ENCODE measurements at regions not wholly inside any gene's neighbourhood (a gene's known extent, or its start where the extent isn't known, plus 50 kb on each side); places are given as distances from the start of the nearest gene placed in this dataset.

DNA sequence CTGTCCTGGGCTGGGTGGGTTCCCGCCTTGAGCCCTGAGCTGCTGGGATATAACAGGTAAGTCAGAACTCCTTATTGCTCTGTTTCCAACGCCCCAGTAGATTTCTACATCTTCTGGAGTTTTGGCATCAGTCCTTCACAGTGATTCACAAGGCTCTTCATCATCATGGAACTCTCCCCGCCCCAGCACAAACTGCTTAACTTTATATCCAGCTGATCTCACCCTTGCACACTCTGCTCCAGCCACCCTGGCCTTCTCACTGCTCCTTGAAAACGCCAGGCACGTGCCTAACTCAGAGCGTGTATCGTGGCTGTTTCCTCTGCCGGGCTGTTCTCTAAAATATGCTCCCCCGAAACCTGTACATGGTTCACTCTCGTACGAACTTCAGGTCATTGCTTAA, 264.9 kb downstream of the NOVA1 start:
- H3K4me3 Mint-ChIP-seq: no peak overlapping the region
- no peak for TF ChIP-seq CTCF (IDR thresholded peaks at IDR 0.05; ENCODE audit: unreplicated experiment)
- H3K4me1 Mint-ChIP-seq: no peaks in the 10 kb centered on the region
- H3K9me3 Mint-ChIP-seq: no peaks in the 10 kb centered on the region
- DNase-seq (ENCODE audit: low spot score in 2 of 2, unreplicated experiment in 2 of 2): no peak
- H3K36me3 Mint-ChIP-seq: no peaks in the 10 kb centered on the region
- H3K27me3 Mint-ChIP-seq (ENCODE audit: low read depth): peaks cover 22% of the 10 kb centered on the region
- no peak overlapping the region for H3K27ac Mint-ChIP-seq

DNA sequence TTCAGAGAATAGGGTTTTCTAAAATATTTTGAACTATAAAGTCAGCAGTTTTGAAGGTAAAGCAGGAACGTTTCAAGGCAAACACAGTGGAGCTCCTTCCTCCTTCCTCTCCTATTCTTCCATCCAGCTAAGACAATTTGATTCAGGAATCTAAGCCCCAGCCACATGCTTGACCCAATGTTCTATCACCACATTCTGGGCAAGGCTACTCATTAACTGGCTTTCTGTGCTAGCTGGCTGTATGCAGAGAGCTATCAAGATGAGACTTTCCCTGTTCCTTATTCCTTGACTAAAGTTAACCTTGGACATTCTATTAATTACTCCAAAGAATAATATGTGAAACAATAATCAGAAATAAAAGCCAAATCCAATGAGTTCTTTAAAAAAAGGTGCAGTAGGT, 266.9 kb downstream of the NOVA1 start:
- no peaks in the 10 kb centered on the region for H3K9me3 Mint-ChIP-seq
- no peak overlapping the region for H3K4me3 Mint-ChIP-seq
- no peak for DNase-seq (ENCODE audit: low spot score in 2 of 2, unreplicated experiment in 2 of 2)
- no peak overlapping the region for H3K27ac Mint-ChIP-seq
- H3K36me3 Mint-ChIP-seq: no peaks in the 10 kb centered on the region
- no peaks in the 10 kb centered on the region for H3K4me1 Mint-ChIP-seq
- TF ChIP-seq CTCF (IDR thresholded peaks at IDR 0.05; ENCODE audit: unreplicated experiment): no peak
- peaks cover 21% of the 10 kb centered on the region for H3K27me3 Mint-ChIP-seq (ENCODE audit: low read depth)

- no peaks in the 10 kb centered on the region for H3K9me3 Mint-ChIP-seq
- peaks cover 15% of the 10 kb centered on the region for H3K27me3 Mint-ChIP-seq (ENCODE audit: low read depth)
- DNase-seq (ENCODE audit: low spot score in 2 of 2, unreplicated experiment in 2 of 2): no peak
- H3K4me3 Mint-ChIP-seq: no peak overlapping the region
- peaks cover 12% of the 10 kb centered on the region for H3K4me1 Mint-ChIP-seq
- H3K27ac Mint-ChIP-seq: no peak overlapping the region
- no peak for TF ChIP-seq CTCF (IDR thresholded peaks at IDR 0.05; ENCODE audit: unreplicated experiment)
- H3K36me3 Mint-ChIP-seq: no peaks in the 10 kb centered on the region
Measured at GRCh38 chr14:26328791-26329190, 269.0 kb downstream of the NOVA1 start.

DNA sequence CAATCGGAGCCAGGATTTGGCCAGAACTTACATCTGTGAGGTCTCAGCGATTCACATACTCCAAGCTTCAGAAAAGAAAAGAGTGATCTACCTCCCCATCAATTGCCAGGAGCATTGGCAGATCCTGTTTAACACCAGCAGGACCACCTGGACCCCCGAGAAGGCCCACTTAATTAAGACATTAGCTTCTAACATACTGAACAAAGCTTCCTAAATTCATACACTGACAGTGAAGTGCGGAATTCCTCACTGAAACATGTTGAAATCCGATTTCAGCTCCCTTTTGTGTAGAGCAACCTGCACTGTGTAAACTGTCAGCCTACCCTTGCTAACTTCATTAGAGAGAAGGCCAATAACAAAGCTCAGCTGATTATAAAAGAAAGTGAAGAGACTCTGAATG, 274.0 kb downstream of the NOVA1 start:
- TF ChIP-seq CTCF (IDR thresholded peaks at IDR 0.05; ENCODE audit: unreplicated experiment): no peak
- Mint-ChIP-seq H3K9me3 (no peaks in the 10 kb centered on the region), H3K4me3 (no peak overlapping the region), H3K27ac (no peak overlapping the region), H3K27me3 (ENCODE audit: low read depth) (peaks cover 8% of the 10 kb centered on the region), H3K4me1 (peaks cover 16% of the 10 kb centered on the region), H3K36me3 (no peaks in the 10 kb centered on the region)
- no peak for DNase-seq (ENCODE audit: low spot score in 2 of 2, unreplicated experiment in 2 of 2)

GRCh38 chr14:26320886-26321285, 276.9 kb downstream of the NOVA1 start:
- H3K27ac Mint-ChIP-seq: no peak overlapping the region
- no peak for DNase-seq (ENCODE audit: low spot score in 2 of 2, unreplicated experiment in 2 of 2)
- H3K9me3 Mint-ChIP-seq: peaks cover 6% of the 10 kb centered on the region
- peaks cover 16% of the 10 kb centered on the region for H3K4me1 Mint-ChIP-seq
- H3K4me3 Mint-ChIP-seq: no peak overlapping the region
- H3K36me3 Mint-ChIP-seq: no peaks in the 10 kb centered on the region
- no peak for TF ChIP-seq CTCF (IDR thresholded peaks at IDR 0.05; ENCODE audit: unreplicated experiment)
- peaks cover 4% of the 10 kb centered on the region for H3K27me3 Mint-ChIP-seq (ENCODE audit: low read depth)
